ENCODE measurements at regions not wholly inside any gene's neighbourhood (a gene's known extent, or its start where the extent isn't known, plus 50 kb on each side); places are given as distances from the start of the nearest gene placed in this dataset.

- no peak for TF ChIP-seq EZH2 (IDR thresholded peaks at IDR 0.05; ENCODE audit: insufficient read depth, poor library complexity, severe bottlenecking)
- no peak for TF ChIP-seq EZH2phosphoT487 (IDR thresholded peaks at IDR 0.05; ENCODE audit: insufficient read depth, low read depth)
Observed at GRCh38 chr11:36753960-36754359, 155.9 kb upstream of the RAG2 start.

Data from GM23248 (cell line).